H1 (cell line): ENCODE measurements at regions not wholly inside any gene's neighbourhood (a gene's known extent, or its start where the extent isn't known, plus 50 kb on each side); places are given as distances from the start of the nearest gene placed in this dataset.

Experiments
- CTCF ChIA-PET: fragments of 300-600 bp; sonication (Branson Sonifier 250); formaldehyde crosslinking; loops from one replicate; lab custom pipeline; 2021; ENCODE audit not compliant: partially characterized antibody; lab: Charles Lee
- POLR2A ChIA-PET: fragments of 300-600 bp; sonication (Branson Sonifier 250); formaldehyde crosslinking; loops from one replicate; lab custom pipeline; 2021; ENCODE audit warnings: inconsistent platforms; ENCODE audit not compliant: partially characterized antibody; lab: Charles Lee
- DNase-seq, 2 experiments: peaks; one replicate each; pipeline versions ENCODE4 v3.0.0 to v3.0.0-alpha.2; 2010 to 2022; ENCODE audit warnings: low spot score in 2 of 2, low read depth in 1 of 2, mixed read lengths in 1 of 2
- FAIRE-seq: peaks from 2 replicates; lab custom pipeline; 2011; peaks lifted over from hg19 to GRCh38; lab: Jason Lieb, UNC
- H2AFZ ChIP-seq: 2 replicates; pipeline ENCODE4 v1.8.1; 2012; ENCODE audit warnings: low read length, inconsistent platforms
- H2AK5ac ChIP-seq: 2 replicates; pipeline ENCODE4 v1.6.1; 2013; ENCODE audit warnings: low read depth, low read length
- H2BK120ac ChIP-seq: replicated peaks from 2 replicates; pipeline ENCODE3; 2013; ENCODE audit warnings: low read depth, low read length, inconsistent platforms
- H2BK12ac ChIP-seq: 2 replicates; pipeline ENCODE4 v1.6.1; 2013; ENCODE audit warnings: low read depth, low read length
- H2BK15ac ChIP-seq: 2 replicates; pipeline ENCODE4 v1.6.1; 2013; ENCODE audit warnings: low read length
- H2BK20ac ChIP-seq: 2 replicates; pipeline ENCODE4 v1.6.1; 2013; ENCODE audit warnings: low read length
- H2BK5ac ChIP-seq: 2 replicates; pipeline ENCODE4 v1.6.1; 2013; ENCODE audit warnings: low read depth, low read length
- H3K14ac ChIP-seq: 2 replicates; pipeline ENCODE4 v1.6.1; 2013; ENCODE audit warnings: inconsistent platforms; ENCODE audit not compliant: insufficient read length
- H3K18ac ChIP-seq: 2 replicates; pipeline ENCODE4 v1.6.1; 2013; ENCODE audit warnings: low read length; ENCODE audit errors: extremely low read depth
- H3K23ac ChIP-seq: 2 replicates; pipeline ENCODE4 v1.6.1; 2013; ENCODE audit warnings: inconsistent platforms; ENCODE audit not compliant: insufficient read length
- H3K23me2 ChIP-seq: 2 replicates; pipeline ENCODE4 v1.6.1; 2013; ENCODE audit warnings: low read depth, low read length
- H3K27ac ChIP-seq: 2 replicates; pipeline ENCODE4 v1.6.1; 2011; ENCODE audit warnings: low read depth, low read length, inconsistent platforms
- H3K27me3 ChIP-seq, 4 experiments: replicated peaks in 1 of 4; 1 replicate in 1 of 4; 2 replicates in 3 of 4; pipeline versions ENCODE4 v1.6.1 to v1.8.1; 2011 to 2013; ENCODE audit warnings: low read length in 3 of 4, mild to moderate bottlenecking in 3 of 4, inconsistent platforms in 2 of 4, mixed read lengths in 2 of 4, moderate library complexity in 1 of 4; ENCODE audit not compliant: control insufficient read depth in 3 of 4, insufficient read depth in 3 of 4; ENCODE audit errors: extremely low read depth in 1 of 4
- H3K36me3 ChIP-seq, 4 experiments: 2 replicates each; pipeline versions ENCODE4 v1.6.1 to v1.8.1; 2011 to 2013; ENCODE audit warnings: mild to moderate bottlenecking in 4 of 4, low read length in 3 of 4, moderate library complexity in 2 of 4, control low read depth in 1 of 4, inconsistent platforms in 1 of 4; ENCODE audit not compliant: insufficient read depth in 4 of 4, control insufficient read depth in 2 of 4
- H3K4ac ChIP-seq: replicated peaks from 2 replicates; pipeline ENCODE3; 2013; ENCODE audit warnings: low read length, low read depth, mixed read lengths, inconsistent platforms; ENCODE audit not compliant: insufficient read length
- H3K4me1 ChIP-seq, 4 experiments: replicated peaks in 1 of 4; 1 replicate in 1 of 4; 2 replicates in 3 of 4; pipeline versions ENCODE4 v1.6.1 to v1.8.1; 2011 to 2013; ENCODE audit warnings: low read length in 3 of 4, inconsistent platforms in 2 of 4, mixed read lengths in 1 of 4; ENCODE audit not compliant: insufficient read depth in 4 of 4, control insufficient read depth in 3 of 4
- H3K4me2 ChIP-seq, 2 experiments: 2 replicates each; pipeline versions ENCODE4 v1.6.1 to v1.8.1; 2011 to 2013; ENCODE audit warnings: low read depth in 2 of 2, low read length in 2 of 2, control low read depth in 1 of 2, inconsistent platforms in 1 of 2, mild to moderate bottlenecking in 1 of 2; ENCODE audit not compliant: insufficient read depth in 1 of 2
- H3K4me3 ChIP-seq, 4 experiments: fragments of 200-600, 300-600 bp in 1 of 4; sonication (generic), shearing (Covaris generic), sonication (Bioruptor Twin) in 1 of 4; 2 replicates each; pipeline versions ENCODE4 v1.5.1 to v1.8.1; 2011 to 2016; ENCODE audit warnings: low read length in 4 of 4, low read depth in 3 of 4, control low read depth in 2 of 4, inconsistent platforms in 2 of 4, mild to moderate bottlenecking in 2 of 4, mixed read lengths in 1 of 4, moderate library complexity in 1 of 4; ENCODE audit not compliant: insufficient read depth in 2 of 4; ENCODE audit errors: extremely low read depth in 1 of 4
- H3K56ac ChIP-seq: replicated peaks from 2 replicates; pipeline ENCODE3; 2013; ENCODE audit warnings: low read depth, mild to moderate bottlenecking, mixed read lengths, low read length, inconsistent platforms; ENCODE audit not compliant: insufficient read length
- H3K79me1 ChIP-seq: 2 replicates; pipeline ENCODE4 v1.6.1; 2013; ENCODE audit warnings: low read depth, low read length, control low read depth
- H3K79me2 ChIP-seq, 2 experiments: 2 replicates each; pipeline versions ENCODE4 v1.6.1 to v1.8.1; 2012 to 2013; ENCODE audit warnings: low read length in 2 of 2, mild to moderate bottlenecking in 2 of 2, inconsistent platforms in 1 of 2; ENCODE audit not compliant: insufficient read depth in 2 of 2, control insufficient read depth in 1 of 2
- H3K9ac ChIP-seq, 4 experiments: replicated peaks in 1 of 4; 1 replicate in 1 of 4; 2 replicates in 3 of 4; pipeline versions ENCODE4 v1.6.1 to v1.8.1; 2011 to 2013; ENCODE audit warnings: low read depth in 3 of 4, low read length in 3 of 4, control low read depth in 2 of 4, mild to moderate bottlenecking in 2 of 4, moderate library complexity in 2 of 4, inconsistent platforms in 1 of 4; ENCODE audit errors: extremely low read depth in 1 of 4
- H3K9me3 ChIP-seq, 2 experiments: 2 replicates each; pipeline versions ENCODE4 v1.6.1 to v1.8.1; 2012 to 2013; ENCODE audit warnings: mild to moderate bottlenecking in 2 of 2, moderate library complexity in 2 of 2, control low read depth in 1 of 2, inconsistent platforms in 1 of 2, low read depth in 1 of 2, low read length in 1 of 2, mixed read lengths in 1 of 2; ENCODE audit not compliant: insufficient read depth in 2 of 2
- H4K20me1 ChIP-seq, 2 experiments: replicated peaks in 1 of 2; 2 replicates each; pipeline versions ENCODE3 to v1.8.1; 2011 to 2013; ENCODE audit warnings: inconsistent platforms in 2 of 2, low read length in 2 of 2, mild to moderate bottlenecking in 1 of 2; ENCODE audit not compliant: insufficient read depth in 2 of 2, control insufficient read depth in 1 of 2
- H4K5ac ChIP-seq: 2 replicates; pipeline ENCODE4 v1.6.1; 2013; ENCODE audit warnings: low read length, low read depth, mixed read lengths, inconsistent platforms; ENCODE audit not compliant: insufficient read length
- H4K8ac ChIP-seq: 2 replicates; pipeline ENCODE4 v1.8.0; 2013; ENCODE audit warnings: mild to moderate bottlenecking, moderate library complexity, low read length, inconsistent platforms; ENCODE audit not compliant: insufficient read depth; ENCODE audit errors: extremely low read depth
- H4K91ac ChIP-seq: replicated peaks from 2 replicates; pipeline ENCODE3; 2013; ENCODE audit warnings: low read length, mixed read lengths, inconsistent platforms; ENCODE audit not compliant: insufficient read length
- WGBS, 2 experiments: shearing (Covaris generic) in 1 of 2; methylation state at CpG; one replicate each; pipeline versions ENCODE4 v1.1.6 to v1.1.7; 2013 to 2015; ENCODE audit warnings: low lambda C conversion rate in 2 of 2, mixed read lengths in 2 of 2, inconsistent platforms in 1 of 2, low coverage in 1 of 2, missing lambda C conversion rate in 1 of 2; ENCODE audit not compliant: insufficient replicate concordance in 2 of 2, insufficient coverage in 1 of 2, insufficient read length in 1 of 2; ENCODE audit errors: extremely low coverage in 1 of 2, missing lambda C conversion rate in 1 of 2; 5-methylcytosine and 5-hydroxymethylcytosine counted together

GRCh38 chr13:111394211-111394922 lies 73.9 kb downstream of the TEX29 start:
- no peak overlapping the region for H2AFZ ChIP-seq
- H3K9ac ChIP-seq: no peak overlapping the region
- H3K79me2 ChIP-seq: no peaks in the 10 kb centered on the region
- no peak overlapping the region for H2BK15ac ChIP-seq
- H3K4me1 ChIP-seq: no peaks in the 10 kb centered on the region
- POLR2A ChIA-PET: no interaction called here
- H3K36me3 ChIP-seq: no peaks in the 10 kb centered on the region
- H3K18ac ChIP-seq: no peak overlapping the region
- H2BK20ac ChIP-seq: no peak overlapping the region
- H4K20me1 ChIP-seq: no peaks in the 10 kb centered on the region
- H3K14ac ChIP-seq: no peak overlapping the region
- H3K27me3 ChIP-seq: no peaks in the 10 kb centered on the region
- no peak overlapping the region for H2BK12ac ChIP-seq
- H3K79me1 ChIP-seq: no peaks in the 10 kb centered on the region
- H2BK120ac ChIP-seq: no peak overlapping the region
- no peaks in the 10 kb centered on the region for H3K23me2 ChIP-seq
- peaks cover 0 to 4% of the 10 kb centered on the region in 2 experiments; a peak in 1 of 4 replicates for H3K9me3 ChIP-seq
- no peak overlapping the region for H3K4me2 ChIP-seq
- no peak overlapping the region for H3K4me3 ChIP-seq
- H3K4ac ChIP-seq: no peak overlapping the region
- H2AK5ac ChIP-seq: no peak overlapping the region
- WGBS, 2 experiments: 95% methylated on average over 14 of the region's 14 CpGs; no CpG with 5 or more reads in 1 of the 2 experiments
- H4K5ac ChIP-seq: no peak overlapping the region
- CTCF ChIA-PET: interaction anchor here (0.7 to 1.2 kb wide), 3 partner anchors 33 to 50 kb away, joined by 3 to 4 read pairs (median 3); no protein-coding TSS in a partner anchor
- H4K8ac ChIP-seq: no peak overlapping the region
- no peak overlapping the region for H4K91ac ChIP-seq
- no peak overlapping the region for H3K56ac ChIP-seq
- no peak overlapping the region for H3K23ac ChIP-seq
- H3K27ac ChIP-seq: no peak overlapping the region
- FAIRE-seq (no peak), DNase-seq (no peak)
- no peak overlapping the region for H2BK5ac ChIP-seq
